ENCODE measurements at regions not wholly inside any gene's neighbourhood (a gene's known extent, or its start where the extent isn't known, plus 50 kb on each side); places are given as distances from the start of the nearest gene placed in this dataset.

- FAIRE-seq (no peak), DNase-seq (peak in 2 of 5 donors; percentile 38 to 69)
- Histone ChIP-seq H3K9me3 (ENCODE audit: control insufficient read depth in 2 of 3, insufficient read depth in 1 of 3, low read length in 3 of 3) (no peaks in the 10 kb centered on the region), H3K4me3 (ENCODE audit: low read length in 3 of 3) (no peak overlapping the region), H3K9ac (ENCODE audit: low read length in 3 of 3) (no peak overlapping the region), H3K4me1 (ENCODE audit: control insufficient read depth in 2 of 3, insufficient read depth in 2 of 3, low read depth in 1 of 3, low read length in 3 of 3) (peaks cover 0 to 2% (median 0%) of the 10 kb centered on the region in 3 donors), H3K27me3 (ENCODE audit: control insufficient read depth, insufficient read depth, low read length) (no peaks in the 10 kb centered on the region), H3K27ac (ENCODE audit: low read depth in 2 of 2, low read length in 2 of 2) (no peak overlapping the region), H3K36me3 (ENCODE audit: control insufficient read depth in 2 of 3, insufficient read depth in 3 of 3, low read length in 3 of 3) (no peaks in the 10 kb centered on the region)
- TF ChIP-seq CTCF (IDR thresholded peaks at IDR 0.05; ENCODE audit: borderline replicate concordance, extremely low read depth, insufficient read depth) = no peak
- intact Hi-C loops (cut with DNase I) = no loop called here
These were observed 487.2 kb downstream of the ARHGEF28 start for GRCh38 chr5:74113196-74113540.

- Histone ChIP-seq H3K9ac (ENCODE audit: low read length in 3 of 3) (no peak overlapping the region), H3K27ac (ENCODE audit: low read depth in 2 of 2, low read length in 2 of 2) (no peak overlapping the region), H3K27me3 (ENCODE audit: control insufficient read depth, insufficient read depth, low read length) (no peaks in the 10 kb centered on the region), H3K36me3 (ENCODE audit: control insufficient read depth in 2 of 3, insufficient read depth in 3 of 3, low read length in 3 of 3) (no peaks in the 10 kb centered on the region), H3K9me3 (ENCODE audit: control insufficient read depth in 2 of 3, insufficient read depth in 1 of 3, low read length in 3 of 3) (no peaks in the 10 kb centered on the region), H3K4me1 (ENCODE audit: control insufficient read depth in 2 of 3, insufficient read depth in 2 of 3, low read depth in 1 of 3, low read length in 3 of 3) (peaks cover 0 to 2% (median 0%) of the 10 kb centered on the region in 3 donors), H3K4me3 (ENCODE audit: low read length in 3 of 3) (no peak overlapping the region)
- FAIRE-seq = no peak
- no peak for TF ChIP-seq CTCF (IDR thresholded peaks at IDR 0.05; ENCODE audit: borderline replicate concordance, extremely low read depth, insufficient read depth)
- intact Hi-C loops (cut with DNase I) = no loop called here
- DNase-seq = peak in 1 of 5 donors; percentile 52
These were observed 486.6 kb downstream of the ARHGEF28 start for GRCh38 chr5:74112372-74113195.

- DNase-seq (peak in 1 of 5 donors; percentile 29), FAIRE-seq (no peak)
- Histone ChIP-seq H3K36me3 (ENCODE audit: control insufficient read depth in 2 of 3, insufficient read depth in 3 of 3, low read length in 3 of 3) (no peaks in the 10 kb centered on the region), H3K4me1 (ENCODE audit: control insufficient read depth in 2 of 3, insufficient read depth in 2 of 3, low read depth in 1 of 3, low read length in 3 of 3) (peaks cover 0 to 2% (median 0%) of the 10 kb centered on the region in 3 donors), H3K27ac (ENCODE audit: low read depth in 2 of 2, low read length in 2 of 2) (no peak overlapping the region), H3K27me3 (ENCODE audit: control insufficient read depth, insufficient read depth, low read length) (no peaks in the 10 kb centered on the region), H3K9ac (ENCODE audit: low read length in 3 of 3) (no peak overlapping the region), H3K4me3 (ENCODE audit: low read length in 3 of 3) (no peak overlapping the region), H3K9me3 (ENCODE audit: control insufficient read depth in 2 of 3, insufficient read depth in 1 of 3, low read length in 3 of 3) (no peaks in the 10 kb centered on the region)
- no peak for TF ChIP-seq CTCF (IDR thresholded peaks at IDR 0.05; ENCODE audit: borderline replicate concordance, extremely low read depth, insufficient read depth)
- intact Hi-C loops (cut with DNase I) = no loop called here
These were observed 485.8 kb downstream of the ARHGEF28 start for GRCh38 chr5:74111764-74112163.

Data from kidney (tissue), 13 donors.